HL-60 (cell line): ENCODE measurements at regions not wholly inside any gene's neighbourhood (a gene's known extent, or its start where the extent isn't known, plus 50 kb on each side); places are given as distances from the start of the nearest gene placed in this dataset.

ENCODE experiments used
- GABPA ChIP-seq: IDR thresholded peaks from 2 replicates; pipeline ENCODE4 v1.6.1; 2012; ENCODE audit warnings: low read depth
- POLR2AphosphoS5 ChIP-seq: IDR thresholded peaks from 2 replicates; pipeline ENCODE4 v1.6.1; 2012; ENCODE audit warnings: low read depth
- SPI1 ChIP-seq: IDR thresholded peaks from 2 replicates; pipeline ENCODE4 v1.6.1; 2012; ENCODE audit warnings: low read depth, mild to moderate bottlenecking, borderline replicate concordance
- TF ChIP-seq, protein P1 (sequence below): IDR thresholded peaks from one replicate; pipeline ENCODE4 v1.5.1; 2011; ENCODE audit warnings: low read length, control low read depth, inconsistent platforms; ENCODE audit not compliant: insufficient read depth
- TF ChIP-seq, protein P2 (sequence below): IDR thresholded peaks from 2 replicates; pipeline ENCODE4 v1.6.1; 2012; ENCODE audit warnings: low read depth; ENCODE audit not compliant: insufficient replicate concordance

DNA sequence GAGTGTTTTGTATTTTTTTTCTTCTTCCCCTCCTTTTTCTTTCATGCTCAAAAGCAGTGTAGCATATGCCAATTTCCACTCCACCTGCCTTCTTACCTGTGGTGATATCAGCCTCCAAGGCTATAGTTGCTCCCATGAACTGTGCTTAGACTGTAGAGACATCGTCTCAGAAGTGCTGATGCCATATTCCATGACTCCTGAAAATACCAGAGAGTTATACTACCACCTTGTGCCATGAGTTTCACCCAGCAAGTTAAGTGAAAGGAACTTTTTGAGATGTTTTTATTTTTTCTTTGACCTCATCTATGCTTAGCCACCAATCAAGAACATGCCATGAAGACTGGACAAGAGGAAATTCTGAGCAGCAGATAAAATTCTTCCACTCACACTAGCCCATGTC, 142.8 kb upstream of the SEMA3E start:
- TF ChIP-seq, protein P1, sequence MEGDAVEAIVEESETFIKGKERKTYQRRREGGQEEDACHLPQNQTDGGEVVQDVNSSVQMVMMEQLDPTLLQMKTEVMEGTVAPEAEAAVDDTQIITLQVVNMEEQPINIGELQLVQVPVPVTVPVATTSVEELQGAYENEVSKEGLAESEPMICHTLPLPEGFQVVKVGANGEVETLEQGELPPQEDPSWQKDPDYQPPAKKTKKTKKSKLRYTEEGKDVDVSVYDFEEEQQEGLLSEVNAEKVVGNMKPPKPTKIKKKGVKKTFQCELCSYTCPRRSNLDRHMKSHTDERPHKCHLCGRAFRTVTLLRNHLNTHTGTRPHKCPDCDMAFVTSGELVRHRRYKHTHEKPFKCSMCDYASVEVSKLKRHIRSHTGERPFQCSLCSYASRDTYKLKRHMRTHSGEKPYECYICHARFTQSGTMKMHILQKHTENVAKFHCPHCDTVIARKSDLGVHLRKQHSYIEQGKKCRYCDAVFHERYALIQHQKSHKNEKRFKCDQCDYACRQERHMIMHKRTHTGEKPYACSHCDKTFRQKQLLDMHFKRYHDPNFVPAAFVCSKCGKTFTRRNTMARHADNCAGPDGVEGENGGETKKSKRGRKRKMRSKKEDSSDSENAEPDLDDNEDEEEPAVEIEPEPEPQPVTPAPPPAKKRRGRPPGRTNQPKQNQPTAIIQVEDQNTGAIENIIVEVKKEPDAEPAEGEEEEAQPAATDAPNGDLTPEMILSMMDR: no peak
- TF ChIP-seq POLR2AphosphoS5 (no peak), GABPA (no peak), SPI1 (no peak)
- TF ChIP-seq, protein P2, sequence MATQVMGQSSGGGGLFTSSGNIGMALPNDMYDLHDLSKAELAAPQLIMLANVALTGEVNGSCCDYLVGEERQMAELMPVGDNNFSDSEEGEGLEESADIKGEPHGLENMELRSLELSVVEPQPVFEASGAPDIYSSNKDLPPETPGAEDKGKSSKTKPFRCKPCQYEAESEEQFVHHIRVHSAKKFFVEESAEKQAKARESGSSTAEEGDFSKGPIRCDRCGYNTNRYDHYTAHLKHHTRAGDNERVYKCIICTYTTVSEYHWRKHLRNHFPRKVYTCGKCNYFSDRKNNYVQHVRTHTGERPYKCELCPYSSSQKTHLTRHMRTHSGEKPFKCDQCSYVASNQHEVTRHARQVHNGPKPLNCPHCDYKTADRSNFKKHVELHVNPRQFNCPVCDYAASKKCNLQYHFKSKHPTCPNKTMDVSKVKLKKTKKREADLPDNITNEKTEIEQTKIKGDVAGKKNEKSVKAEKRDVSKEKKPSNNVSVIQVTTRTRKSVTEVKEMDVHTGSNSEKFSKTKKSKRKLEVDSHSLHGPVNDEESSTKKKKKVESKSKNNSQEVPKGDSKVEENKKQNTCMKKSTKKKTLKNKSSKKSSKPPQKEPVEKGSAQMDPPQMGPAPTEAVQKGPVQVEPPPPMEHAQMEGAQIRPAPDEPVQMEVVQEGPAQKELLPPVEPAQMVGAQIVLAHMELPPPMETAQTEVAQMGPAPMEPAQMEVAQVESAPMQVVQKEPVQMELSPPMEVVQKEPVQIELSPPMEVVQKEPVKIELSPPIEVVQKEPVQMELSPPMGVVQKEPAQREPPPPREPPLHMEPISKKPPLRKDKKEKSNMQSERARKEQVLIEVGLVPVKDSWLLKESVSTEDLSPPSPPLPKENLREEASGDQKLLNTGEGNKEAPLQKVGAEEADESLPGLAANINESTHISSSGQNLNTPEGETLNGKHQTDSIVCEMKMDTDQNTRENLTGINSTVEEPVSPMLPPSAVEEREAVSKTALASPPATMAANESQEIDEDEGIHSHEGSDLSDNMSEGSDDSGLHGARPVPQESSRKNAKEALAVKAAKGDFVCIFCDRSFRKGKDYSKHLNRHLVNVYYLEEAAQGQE: no peak
